A673 (cell line): ENCODE measurements at regions not wholly inside any gene's neighbourhood (a gene's known extent, or its start where the extent isn't known, plus 50 kb on each side); places are given as distances from the start of the nearest gene placed in this dataset.

Experiments
- BruUV-seq: library from RNA; stranded (reverse); fragments of 400-500 nt; replicated peaks from 2 replicates; lab custom pipeline; 2021; lab: Mats Ljungman, UMichigan
- CTCF ChIA-PET: fragments of 300-600 bp; sonication (Branson Sonifier 250); formaldehyde crosslinking; loops from one replicate; lab custom pipeline; 2022; ENCODE audit warnings: antibody characterized with exemption; lab: Charles Lee
- POLR2A ChIA-PET: fragments of 300-600 bp; sonication (Branson Sonifier 250); formaldehyde crosslinking; loops from one replicate; lab custom pipeline; 2022; ENCODE audit warnings: antibody characterized with exemption; ENCODE audit not compliant: low non-redundant PET; lab: Charles Lee
- DNase-seq: peaks from one replicate; pipeline ENCODE4 v3.0.0-alpha.2; 2015; ENCODE audit warnings: low spot score
- H3K27ac ChIP-seq: fragments of 200-600 bp; sonication (generic); 2 replicates; pipeline ENCODE4 v1.5.1; 2016; ENCODE audit warnings: mixed run types, low read depth, mild to moderate bottlenecking, mixed read lengths, antibody characterized with exemption, low read length; ENCODE audit not compliant: poor library complexity, severe bottlenecking
- H3K27me3 ChIP-seq: fragments of 200-600 bp; sonication (generic); replicated peaks from 2 replicates; pipeline ENCODE4 v1.6.1; 2017; ENCODE audit warnings: mixed run types, low read depth, mild to moderate bottlenecking, mixed read lengths, antibody characterized with exemption, low read length; ENCODE audit not compliant: insufficient read depth, poor library complexity
- H3K36me3 ChIP-seq: fragments of 200-600 bp; sonication (generic); 2 replicates; pipeline ENCODE4 v1.6.1; 2016; ENCODE audit warnings: mixed run types, mild to moderate bottlenecking, mixed read lengths, antibody characterized with exemption, low read length; ENCODE audit not compliant: insufficient read depth, poor library complexity, severe bottlenecking
- H3K4me1 ChIP-seq: fragments of 200-600 bp; sonication (generic); 2 replicates; pipeline ENCODE4 v1.6.1; 2017; ENCODE audit warnings: mixed run types, mild to moderate bottlenecking, mixed read lengths, antibody characterized with exemption, low read length; ENCODE audit not compliant: insufficient read depth, poor library complexity, severe bottlenecking
- H3K4me3 ChIP-seq: fragments of 200-600 bp; sonication (generic); 2 replicates; pipeline ENCODE4 v1.5.1; 2016; ENCODE audit warnings: low read depth, mixed run types, mild to moderate bottlenecking, mixed read lengths, low read length; ENCODE audit not compliant: poor library complexity, severe bottlenecking
- H3K9me3 ChIP-seq: fragments of 200-600 bp; sonication (generic); 2 replicates; pipeline ENCODE4 v1.6.1; 2016; ENCODE audit warnings: mixed run types, low read depth, mild to moderate bottlenecking, mixed read lengths, antibody characterized with exemption, low read length; ENCODE audit not compliant: poor library complexity, severe bottlenecking
- EZH2 ChIP-seq: fragments of 200-600 bp; sonication (generic); IDR thresholded peaks from 2 replicates; pipeline ENCODE4 v1.6.1; 2017; ENCODE audit warnings: borderline replicate concordance, low read depth, mild to moderate bottlenecking, mixed read lengths, antibody characterized with exemption, low read length; ENCODE audit not compliant: poor library complexity, severe bottlenecking
- intact Hi-C: fragments of 100-400 bp; cut with micrococcal nuclease; formaldehyde crosslinking; loops from one replicate; pipeline ENCODE4 v1.10.0; 2022; ENCODE audit not compliant: unreplicated experiment
- TF ChIP-seq, protein P1 (sequence below): fragments of 300-800, 200-600 bp; sonication (generic); conservative IDR thresholded peaks from 2 replicates; pipeline ENCODE4 v1.5.1; 2017; ENCODE audit warnings: low read depth, mild to moderate bottlenecking, antibody characterized with exemption, low read length, moderate library complexity, mixed read lengths

DNA sequence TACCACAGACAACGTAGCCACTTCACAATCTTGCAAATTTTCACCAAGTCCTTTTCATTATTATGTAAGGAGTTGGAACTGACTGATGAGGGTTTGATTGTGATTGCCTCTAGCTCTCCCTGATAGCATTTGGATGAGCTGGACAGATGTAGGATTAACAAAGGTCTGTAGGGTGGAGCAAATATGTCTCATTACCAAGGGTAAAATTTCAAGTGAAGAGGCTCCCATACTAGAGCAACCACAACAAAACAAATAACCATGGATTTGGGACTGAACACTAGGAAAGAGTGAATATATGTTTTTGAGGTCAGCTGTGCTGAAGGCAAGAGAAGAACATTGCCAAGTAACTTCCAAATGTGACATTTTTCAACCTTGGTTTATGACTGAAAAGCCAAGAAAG, 281.7 kb downstream of the NEBL start:
- ChIA-PET POLR2A (no interaction called here), CTCF (no interaction called here)
- Histone ChIP-seq H3K36me3 (no peaks in the 10 kb centered on the region), H3K9me3 (no peaks in the 10 kb centered on the region), H3K27ac (no peak overlapping the region), H3K4me1 (no peaks in the 10 kb centered on the region), H3K27me3 (no peaks in the 10 kb centered on the region), H3K4me3 (no peak overlapping the region)
- no peak for DNase-seq
- BruUV-seq, result no TSS peak
- intact Hi-C loops, result no loop called here
- TF ChIP-seq EZH2, result no peak
- TF ChIP-seq, protein P1, sequence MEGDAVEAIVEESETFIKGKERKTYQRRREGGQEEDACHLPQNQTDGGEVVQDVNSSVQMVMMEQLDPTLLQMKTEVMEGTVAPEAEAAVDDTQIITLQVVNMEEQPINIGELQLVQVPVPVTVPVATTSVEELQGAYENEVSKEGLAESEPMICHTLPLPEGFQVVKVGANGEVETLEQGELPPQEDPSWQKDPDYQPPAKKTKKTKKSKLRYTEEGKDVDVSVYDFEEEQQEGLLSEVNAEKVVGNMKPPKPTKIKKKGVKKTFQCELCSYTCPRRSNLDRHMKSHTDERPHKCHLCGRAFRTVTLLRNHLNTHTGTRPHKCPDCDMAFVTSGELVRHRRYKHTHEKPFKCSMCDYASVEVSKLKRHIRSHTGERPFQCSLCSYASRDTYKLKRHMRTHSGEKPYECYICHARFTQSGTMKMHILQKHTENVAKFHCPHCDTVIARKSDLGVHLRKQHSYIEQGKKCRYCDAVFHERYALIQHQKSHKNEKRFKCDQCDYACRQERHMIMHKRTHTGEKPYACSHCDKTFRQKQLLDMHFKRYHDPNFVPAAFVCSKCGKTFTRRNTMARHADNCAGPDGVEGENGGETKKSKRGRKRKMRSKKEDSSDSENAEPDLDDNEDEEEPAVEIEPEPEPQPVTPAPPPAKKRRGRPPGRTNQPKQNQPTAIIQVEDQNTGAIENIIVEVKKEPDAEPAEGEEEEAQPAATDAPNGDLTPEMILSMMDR, result no peak

DNA sequence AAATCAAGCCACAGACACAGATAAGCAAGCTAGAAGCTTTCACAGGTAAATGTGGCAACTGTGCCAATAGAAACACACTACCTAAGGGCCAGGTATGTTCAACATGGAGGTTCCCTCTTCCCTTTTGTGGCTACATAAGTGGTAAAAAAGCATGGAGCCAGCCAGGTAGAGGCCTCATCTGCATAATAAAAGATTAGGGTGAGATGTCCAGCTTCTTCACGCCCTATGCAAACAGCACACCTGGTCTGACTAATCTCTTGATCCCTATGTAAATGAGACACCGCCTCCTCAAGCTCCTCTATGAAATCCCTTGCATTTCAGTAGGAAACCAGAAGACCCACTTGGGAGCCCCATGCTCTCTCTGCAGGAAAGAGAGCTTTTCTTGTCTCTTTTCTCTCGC, 282.2 kb downstream of the NEBL start:
- Histone ChIP-seq H3K27ac (no peak overlapping the region), H3K36me3 (no peaks in the 10 kb centered on the region), H3K27me3 (no peaks in the 10 kb centered on the region), H3K9me3 (no peaks in the 10 kb centered on the region), H3K4me3 (no peak overlapping the region), H3K4me1 (no peaks in the 10 kb centered on the region)
- no peak for DNase-seq
- ChIA-PET CTCF (no interaction called here), POLR2A (no interaction called here)
- intact Hi-C loops, result no loop called here
- TF ChIP-seq, protein P1, result no peak
- no peak for TF ChIP-seq EZH2
- BruUV-seq, result no TSS peak

DNA sequence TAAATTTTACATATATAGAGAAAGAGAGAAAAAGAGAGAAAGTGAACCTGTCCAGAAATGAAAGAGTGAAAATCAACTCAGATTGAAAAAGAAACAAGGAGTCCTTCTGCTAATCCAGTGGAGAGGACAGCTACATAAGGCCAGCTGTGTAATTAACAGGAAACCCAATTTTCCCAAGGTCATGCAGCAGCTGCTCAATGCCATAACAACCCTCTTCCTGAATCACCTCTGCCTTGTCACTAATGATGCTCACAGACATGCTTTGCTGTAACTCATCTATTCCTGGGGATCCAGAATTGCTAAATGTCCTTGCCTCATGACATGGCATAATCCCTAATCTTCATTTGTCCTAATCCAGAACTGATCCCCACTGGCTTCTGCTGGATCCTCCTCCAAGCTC, 288.6 kb downstream of the NEBL start:
- CTCF ChIA-PET, result interaction anchor here (0.6 kb wide), 1 partner anchor 29 kb away, joined by 3 read pairs; no protein-coding TSS in a partner anchor
- H3K9me3 ChIP-seq, result no peaks in the 10 kb centered on the region
- H3K4me3 ChIP-seq, result no peak overlapping the region
- POLR2A ChIA-PET, result no interaction called here
- no peaks in the 10 kb centered on the region for H3K36me3 ChIP-seq
- TF ChIP-seq, protein P1, result no peak
- no peak for TF ChIP-seq EZH2
- intact Hi-C loops, result no loop called here
- H3K27ac ChIP-seq, result no peak overlapping the region
- no TSS peak for BruUV-seq
- no peak for DNase-seq
- no peaks in the 10 kb centered on the region for H3K27me3 ChIP-seq
- no peaks in the 10 kb centered on the region for H3K4me1 ChIP-seq
